HepG2 (cell line): ENCODE measurements at regions not wholly inside any gene's neighbourhood (a gene's known extent, or its start where the extent isn't known, plus 50 kb on each side); places are given as distances from the start of the nearest gene placed in this dataset.

Experiments
- CREB1 ChIP-seq, 2 experiments: fragments of 450-650 bp in 1 of 2; IDR thresholded peaks; 2 replicates each; pipeline ENCODE4 v1.6.1; 2016 to 2017; ENCODE audit warnings: control low read depth in 1 of 2, mild to moderate bottlenecking in 1 of 2, missing compliant biosample characterization in 1 of 2, missing genetic modification characterization in 1 of 2
- SMC3 ChIP-seq: IDR thresholded peaks from 2 replicates; pipeline ENCODE4 v1.6.1; 2011; ENCODE audit warnings: low read length, improper control_type of control experiment
- TBP ChIP-seq: sonication (generic); formaldehyde crosslinking; IDR thresholded peaks from 2 replicates; pipeline ENCODE4 v1.5.0; 2020; ENCODE audit warnings: missing genetic modification reagents
- ZSCAN12 ChIP-seq: sonication (generic); formaldehyde crosslinking; IDR thresholded peaks from 2 replicates; pipeline ENCODE4 v1.9.0; 2021; ENCODE audit warnings: mild to moderate bottlenecking, missing genetic modification reagents

DNA sequence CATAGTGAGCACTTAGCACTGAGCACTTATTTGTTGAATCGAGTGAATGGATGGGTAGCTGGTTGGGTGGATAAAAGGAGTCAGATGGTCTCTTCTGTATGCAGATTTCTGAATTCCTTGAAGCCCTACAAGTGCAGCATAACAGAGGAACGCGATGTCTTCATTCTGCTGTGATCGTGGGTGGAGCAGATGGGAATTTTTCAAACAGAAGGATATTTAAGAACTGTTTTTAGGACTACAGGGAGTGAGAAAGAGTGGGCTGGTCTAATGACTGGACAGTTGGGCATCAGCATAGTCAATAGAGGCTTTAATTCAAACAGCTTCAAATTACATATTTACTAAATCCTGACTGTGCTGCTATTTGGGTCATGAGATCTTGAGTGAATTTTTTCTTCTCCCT, 253.2 kb downstream of the CEMIP2 start:
- TF ChIP-seq ZSCAN12 (CRISPR knock-in tag) (no peak), TBP (CRISPR knock-in tag) (no peak), SMC3 (no peak), CREB1 (IDR thresholded peaks at IDR 0.05) (no peak), CREB1 (CRISPR knock-in tag; IDR thresholded peaks at IDR 0.05) (no peak)
